ENCODE measurements at regions not wholly inside any gene's neighbourhood (a gene's known extent, or its start where the extent isn't known, plus 50 kb on each side); places are given as distances from the start of the nearest gene placed in this dataset.

DNA sequence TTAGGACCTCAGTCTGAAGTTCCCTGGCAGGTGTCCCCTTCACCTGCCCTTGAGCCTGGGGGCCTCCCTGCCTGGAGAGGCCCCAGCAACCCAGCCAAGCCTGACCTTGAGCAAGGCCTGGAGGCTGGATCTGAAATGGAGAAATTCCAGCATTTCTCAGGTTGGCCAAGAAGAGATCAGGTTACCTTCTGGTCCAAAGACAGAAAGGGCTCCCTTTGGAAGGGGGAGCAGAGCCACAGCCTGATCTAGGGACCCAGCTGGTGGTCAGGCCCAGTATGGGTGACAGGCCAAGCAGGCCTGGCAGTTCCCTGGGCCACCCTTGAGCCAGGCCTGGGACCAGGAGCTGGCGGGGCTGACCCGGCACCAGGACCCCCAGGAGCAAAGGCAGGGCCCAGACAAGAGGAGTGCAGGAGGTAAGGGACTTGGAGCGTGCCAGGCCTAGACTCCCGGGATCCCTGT, 82.8 kb downstream of the TNFAIP2 start:
- Histone ChIP-seq H3K9me3 (no peaks in the 10 kb centered on the region), H3K27ac (peak overlapping the region; percentile 77), H3K36me3 (ENCODE audit: insufficient read depth in 1 of 2, low read depth in 1 of 2) (no peaks in the 10 kb centered on the region), H3K4me1 (peaks cover 9% of the 10 kb centered on the region), H3K27me3 (ENCODE audit: insufficient read depth in 3 of 3, low read length in 2 of 3) (peaks cover 0 to 3% (median 1%) of the 10 kb centered on the region in 3 donors), H3K4me3 (peak overlapping the region; percentile 69)
- intact Hi-C loops (cut with DNase I): no loop called here
- DNase-seq (peak in 1 of 2 donors; percentile 44), ATAC-seq (peak; percentile 33 to 52 (median 45))
- no peak for TF ChIP-seq CTCF (IDR thresholded peaks at IDR 0.05)
- WGBS, 3 donors: 35 to 75% (median 66%) methylated on average over 3 to 4 of the region's 4 CpGs

DNA sequence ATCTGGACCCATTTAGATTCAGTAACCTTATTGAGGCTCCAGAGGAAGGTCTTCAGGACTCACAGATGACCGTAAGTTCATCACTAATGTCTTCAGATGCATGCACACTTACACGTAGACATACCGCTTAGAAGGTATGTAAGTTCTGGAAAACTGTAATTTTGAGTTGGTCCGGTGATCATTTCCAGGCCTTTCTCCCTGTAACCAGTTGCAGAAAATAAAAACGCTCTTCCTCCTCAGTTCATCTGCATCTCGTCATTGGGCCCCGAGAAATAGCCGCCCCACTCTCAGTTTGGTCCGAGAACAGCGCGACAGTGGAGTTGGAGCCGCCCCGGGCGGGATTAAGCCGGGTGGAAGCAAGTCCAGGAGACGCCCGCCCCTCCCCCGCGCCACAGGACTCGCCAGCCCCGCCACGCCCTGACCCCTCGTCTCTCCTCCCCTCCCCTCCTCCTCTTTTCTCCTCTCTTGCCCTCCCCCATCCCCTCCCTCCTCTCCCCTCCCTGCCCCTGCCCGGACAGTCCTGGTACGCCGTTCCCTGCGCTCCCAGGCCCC, 83.7 kb downstream of the TNFAIP2 start:
- Histone ChIP-seq H3K36me3 (ENCODE audit: insufficient read depth in 1 of 2, low read depth in 1 of 2) (no peaks in the 10 kb centered on the region), H3K27ac (peak overlapping the region; percentile 77), H3K4me3 (peak overlapping the region; percentile 69), H3K9me3 (no peaks in the 10 kb centered on the region), H3K4me1 (peaks cover 9% of the 10 kb centered on the region), H3K27me3 (ENCODE audit: insufficient read depth in 3 of 3, low read length in 2 of 3) (peaks cover 0 to 3% (median 1%) of the 10 kb centered on the region in 3 donors)
- intact Hi-C loops (cut with DNase I): no loop called here
- 8 to 20% (median 14%) methylated on average over 22 to 27 of the region's 27 CpGs for WGBS, 3 donors
- TF ChIP-seq CTCF (IDR thresholded peaks at IDR 0.05): no peak
- ATAC-seq (peak; percentile 76 to 86 (median 82)), DNase-seq (peak; percentile 93 to 94)

DNA sequence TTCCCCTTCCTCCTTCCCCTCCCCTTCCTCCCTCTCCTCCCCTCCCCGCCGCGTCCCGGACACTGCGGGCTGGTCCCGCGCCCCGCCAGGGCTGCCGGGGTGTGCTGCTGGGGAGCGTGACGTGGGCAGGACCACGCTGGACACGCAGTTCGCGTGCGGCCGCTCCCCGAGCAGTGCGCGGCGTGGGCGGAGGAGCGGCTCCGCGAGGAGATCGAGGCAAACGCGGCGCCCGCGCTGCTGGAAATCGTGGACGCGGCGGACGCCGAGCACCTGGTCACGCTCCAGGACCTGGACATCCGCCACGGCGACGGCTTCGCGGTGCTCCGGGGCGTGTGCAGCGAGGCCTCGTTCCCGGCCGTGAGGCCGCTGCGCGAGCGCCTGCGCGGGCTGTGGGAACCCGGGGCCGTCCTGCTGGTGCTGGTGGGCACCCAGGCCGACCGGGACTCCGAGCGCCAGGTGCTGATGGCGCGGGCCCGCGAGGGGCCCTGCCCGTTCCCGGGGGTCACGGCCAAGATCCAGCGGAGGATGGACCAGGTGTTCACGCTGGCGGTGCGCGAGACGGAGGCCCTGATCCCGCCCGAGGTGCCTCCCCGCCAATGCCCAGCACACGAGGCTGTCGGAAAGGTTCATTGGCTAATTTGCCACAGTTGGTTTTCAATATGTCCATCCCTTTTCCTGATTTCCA, 84.3 kb downstream of the TNFAIP2 start:
- WGBS, 3 donors: 3 to 4% (median 3%) methylated on average over 64 to 80 of the region's 80 CpGs
- Histone ChIP-seq H3K27me3 (ENCODE audit: insufficient read depth in 3 of 3, low read length in 2 of 3) (peaks cover 0 to 3% (median 1%) of the 10 kb centered on the region in 3 donors), H3K4me1 (peaks cover 9% of the 10 kb centered on the region), H3K27ac (peak overlapping the region; percentile 77), H3K4me3 (peak overlapping the region; percentile 69), H3K36me3 (ENCODE audit: insufficient read depth in 1 of 2, low read depth in 1 of 2) (peaks cover 0 to 2% of the 10 kb centered on the region in 2 donors), H3K9me3 (no peaks in the 10 kb centered on the region)
- ATAC-seq: peak; percentile 59 to 68 (median 64)
- DNase-seq: peak; percentile 67 to 76
- intact Hi-C loops (cut with DNase I): no loop called here
- TF ChIP-seq CTCF (IDR thresholded peaks at IDR 0.05): no peak

- H3K36me3 ChIP-seq (ENCODE audit: insufficient read depth in 1 of 2, low read depth in 1 of 2): peaks cover 0 to 6% of the 10 kb centered on the region in 2 donors
- TF ChIP-seq CTCF (IDR thresholded peaks at IDR 0.05): no peak
- H3K9me3 ChIP-seq: no peaks in the 10 kb centered on the region
- H3K27ac ChIP-seq: no peak overlapping the region
- peaks cover 0 to 3% (median 0%) of the 10 kb centered on the region in 3 donors for H3K27me3 ChIP-seq (ENCODE audit: insufficient read depth in 3 of 3, low read length in 2 of 3)
- H3K4me1 ChIP-seq: peaks cover 9% of the 10 kb centered on the region
- intact Hi-C loops (cut with DNase I): no loop called here
- ATAC-seq: no peak
- peak overlapping the region; percentile 69 for H3K4me3 ChIP-seq
- 49 to 54% (median 53%) methylated on average over 4 of the region's 4 CpGs for WGBS, 3 donors
- DNase-seq: no peak
These were observed 85.8 kb downstream of the TNFAIP2 start for GRCh38 chr14:103209054-103209453.

Data from psoas muscle (tissue), 7 donors.